H1 (cell line): ENCODE measurements at regions not wholly inside any gene's neighbourhood (a gene's known extent, or its start where the extent isn't known, plus 50 kb on each side); places are given as distances from the start of the nearest gene placed in this dataset.

Experiments used
- ATF3 ChIP-seq: IDR thresholded peaks from 2 replicates; pipeline ENCODE4 v1.6.1; 2011; ENCODE audit warnings: low read depth, mild to moderate bottlenecking, low read length; ENCODE audit not compliant: insufficient read depth
- CBX8 ChIP-seq: fragments of 300-800, 300-1000 bp; sonication (generic); IDR thresholded peaks from 2 replicates; pipeline ENCODE4 v1.7.1; 2016; ENCODE audit warnings: low read depth, low read length, borderline replicate concordance
- EZH2 ChIP-seq: fragments of 200-600 bp; sonication (generic); IDR thresholded peaks from 2 replicates; pipeline ENCODE4 v1.7.1; 2012; ENCODE audit warnings: low read depth, mild to moderate bottlenecking, moderate library complexity, low read length, inconsistent platforms; ENCODE audit not compliant: severe bottlenecking
- FOSL1 ChIP-seq: IDR thresholded peaks from 2 replicates; pipeline ENCODE4 v1.6.1; 2011; ENCODE audit warnings: mild to moderate bottlenecking, low read depth, low read length, moderate library complexity; ENCODE audit not compliant: insufficient read depth
- SP2 ChIP-seq: IDR thresholded peaks from 2 replicates; pipeline ENCODE4 v1.6.1; 2012; ENCODE audit warnings: mild to moderate bottlenecking, low read length, inconsistent platforms
- SP4 ChIP-seq: IDR thresholded peaks from 2 replicates; pipeline ENCODE4 v1.6.1; 2012; ENCODE audit warnings: low read length, inconsistent platforms
- SUZ12 ChIP-seq: fragments of 200-600 bp; sonication (generic); IDR thresholded peaks from 2 replicates; pipeline ENCODE4 v1.6.1; 2012; ENCODE audit warnings: mild to moderate bottlenecking, inconsistent platforms, low read length, moderate library complexity, mixed read lengths
- USF2 ChIP-seq: IDR thresholded peaks from 2 replicates; pipeline ENCODE4 v1.6.1; 2011; ENCODE audit warnings: low read length, improper control_type of control experiment

GRCh38 chr7:142438923-142439515 is 181.2 kb upstream of the PRSS58 start (continued):
- TF ChIP-seq USF2 (no peak), SP4 (no peak), SUZ12 (no peak), FOSL1 (no peak), EZH2 (no peak), SP2 (no peak), ATF3 (no peak), CBX8 (no peak)
